ENCODE measurements at regions not wholly inside any gene's neighbourhood (a gene's known extent, or its start where the extent isn't known, plus 50 kb on each side); places are given as distances from the start of the nearest gene placed in this dataset.

DNA sequence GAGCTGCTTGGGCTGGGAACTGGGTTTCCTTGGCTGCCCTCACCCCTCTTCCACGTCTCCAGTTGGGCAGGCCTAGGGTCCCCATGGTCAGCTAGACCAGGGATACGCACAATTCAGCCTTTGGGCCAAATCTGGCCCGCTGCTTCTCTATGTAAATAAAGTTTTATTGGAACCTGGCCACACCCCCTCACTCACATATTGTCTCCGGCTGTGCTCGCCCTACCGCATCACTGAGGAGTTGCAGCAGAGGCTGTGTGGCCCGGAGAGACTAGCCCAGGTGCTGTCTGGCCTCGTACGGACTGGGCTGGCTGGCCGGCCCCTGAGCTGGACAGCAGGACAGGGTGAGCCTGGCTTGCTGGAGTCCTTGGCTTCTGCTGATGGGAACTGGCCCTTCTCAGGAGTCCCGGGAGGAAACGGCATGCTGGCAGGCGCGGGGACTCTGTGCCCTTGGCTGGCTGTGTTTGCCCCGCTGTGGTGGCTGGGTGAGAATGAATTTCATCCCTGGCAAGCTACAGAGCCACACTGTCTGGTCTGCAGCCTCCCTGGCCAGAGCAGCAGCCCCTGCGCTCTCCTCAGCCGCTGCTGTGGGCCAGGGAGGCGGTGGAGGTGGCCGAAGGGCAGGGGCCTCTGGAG is 82.0 kb downstream of the ENGASE start:
- TF ChIP-seq POLR2A (IDR thresholded peaks at IDR 0.05), result no peak
- no peak for TF ChIP-seq EP300 (IDR thresholded peaks at IDR 0.05)
- TF ChIP-seq CTCF (IDR thresholded peaks at IDR 0.05), result no peak
- WGBS, 2 donors, result 65 to 73% methylated on average over 16 of the region's 19 CpGs

GRCh38 chr17:79155701-79156100 is 81.1 kb downstream of the ENGASE start:
- H3K9me3 ChIP-seq, result peaks cover 0 to 4% (median 0%) of the 10 kb centered on the region in 4 donors
- DNase-seq (ENCODE audit: low spot score in 2 of 2), result no peak
- H3K4me3 ChIP-seq, result no peak overlapping the region
- peaks cover 0 to 56% of the 10 kb centered on the region in 2 donors for H3K27me3 ChIP-seq
- H3K4me1 ChIP-seq, result no peaks in the 10 kb centered on the region
- TF ChIP-seq EP300 (IDR thresholded peaks at IDR 0.05), result no peak
- no peak for TF ChIP-seq POLR2A (IDR thresholded peaks at IDR 0.05)
- H3K36me3 ChIP-seq, result no peaks in the 10 kb centered on the region
- no peak overlapping the region for H3K27ac ChIP-seq
- WGBS, 2 donors, result 72 to 84% methylated on average over 7 to 12 of the region's 12 CpGs

More for the DNA sequence above, 82.0 kb downstream of the ENGASE start:
- no peak overlapping the region for H3K4me3 ChIP-seq
- no peak overlapping the region for H3K27ac ChIP-seq
- no peak for DNase-seq (ENCODE audit: low spot score in 2 of 2)
- H3K9me3 ChIP-seq, result peaks cover 0 to 4% (median 0%) of the 10 kb centered on the region in 4 donors
- H3K4me1 ChIP-seq, result no peaks in the 10 kb centered on the region
- H3K27me3 ChIP-seq, result peaks cover 0 to 57% of the 10 kb centered on the region in 2 donors
- no peaks in the 10 kb centered on the region for H3K36me3 ChIP-seq

DNA sequence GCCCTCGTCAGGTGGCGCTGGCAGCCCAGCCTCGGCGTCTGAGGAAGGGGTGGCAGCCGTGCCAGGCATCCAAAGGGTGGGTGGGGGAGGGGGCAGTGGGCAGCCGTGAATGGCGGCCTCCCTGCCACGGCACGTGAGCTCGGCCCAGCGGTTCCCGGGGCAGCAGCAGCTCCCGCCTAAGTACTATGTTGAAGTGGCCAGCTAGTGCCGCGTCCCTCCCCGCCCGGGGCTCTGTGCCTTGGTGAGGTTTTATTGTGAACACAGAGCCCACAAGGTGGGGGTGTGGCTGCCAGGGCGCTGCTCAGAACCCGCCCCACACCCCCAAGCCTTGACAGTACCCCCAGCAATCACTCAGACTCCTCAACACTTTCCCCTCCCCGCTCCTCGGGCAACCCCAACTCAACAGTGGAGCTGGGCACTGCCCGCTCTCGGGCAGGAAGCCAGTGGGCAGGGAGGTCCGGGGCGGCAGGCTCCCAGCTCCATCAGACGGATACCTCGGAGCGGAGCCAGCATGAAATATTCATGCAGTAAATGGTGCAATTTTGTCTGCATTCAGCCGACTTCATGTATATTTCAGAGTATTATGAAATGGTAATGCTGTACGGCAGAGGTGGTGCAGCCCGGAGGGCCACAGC is 80.4 kb downstream of the ENGASE start:
- 68 to 72% methylated on average over 27 to 29 of the region's 31 CpGs for WGBS, 2 donors
- peaks cover 0 to 4% (median 0%) of the 10 kb centered on the region in 4 donors for H3K9me3 ChIP-seq
- peaks cover 0 to 61% of the 10 kb centered on the region in 2 donors for H3K27me3 ChIP-seq

GRCh38 chr17:79154446-79154845 is 79.8 kb downstream of the ENGASE start:
- peaks cover 0 to 58% of the 10 kb centered on the region in 2 donors for H3K27me3 ChIP-seq
- 54 to 59% methylated on average over 12 to 14 of the region's 14 CpGs for WGBS, 2 donors
- H3K36me3 ChIP-seq, result no peaks in the 10 kb centered on the region
- H3K4me1 ChIP-seq, result no peaks in the 10 kb centered on the region
- no peak overlapping the region for H3K27ac ChIP-seq
- H3K9me3 ChIP-seq, result peaks cover 0 to 4% (median 0%) of the 10 kb centered on the region in 4 donors
- H3K4me3 ChIP-seq, result no peak overlapping the region
- TF ChIP-seq CTCF (IDR thresholded peaks at IDR 0.05), result no peak
- no peak for TF ChIP-seq EP300 (IDR thresholded peaks at IDR 0.05)
- no peak for TF ChIP-seq POLR2A (IDR thresholded peaks at IDR 0.05)
- no peak for DNase-seq (ENCODE audit: low spot score in 2 of 2)

More for the DNA sequence above, 80.4 kb downstream of the ENGASE start:
- H3K27ac ChIP-seq, result no peak overlapping the region
- DNase-seq (ENCODE audit: low spot score in 2 of 2), result no peak
- no peaks in the 10 kb centered on the region for H3K36me3 ChIP-seq
- H3K4me3 ChIP-seq, result no peak overlapping the region
- no peak for TF ChIP-seq EP300 (IDR thresholded peaks at IDR 0.05)
- TF ChIP-seq CTCF (IDR thresholded peaks at IDR 0.05), result no peak
- H3K4me1 ChIP-seq, result no peaks in the 10 kb centered on the region

DNA sequence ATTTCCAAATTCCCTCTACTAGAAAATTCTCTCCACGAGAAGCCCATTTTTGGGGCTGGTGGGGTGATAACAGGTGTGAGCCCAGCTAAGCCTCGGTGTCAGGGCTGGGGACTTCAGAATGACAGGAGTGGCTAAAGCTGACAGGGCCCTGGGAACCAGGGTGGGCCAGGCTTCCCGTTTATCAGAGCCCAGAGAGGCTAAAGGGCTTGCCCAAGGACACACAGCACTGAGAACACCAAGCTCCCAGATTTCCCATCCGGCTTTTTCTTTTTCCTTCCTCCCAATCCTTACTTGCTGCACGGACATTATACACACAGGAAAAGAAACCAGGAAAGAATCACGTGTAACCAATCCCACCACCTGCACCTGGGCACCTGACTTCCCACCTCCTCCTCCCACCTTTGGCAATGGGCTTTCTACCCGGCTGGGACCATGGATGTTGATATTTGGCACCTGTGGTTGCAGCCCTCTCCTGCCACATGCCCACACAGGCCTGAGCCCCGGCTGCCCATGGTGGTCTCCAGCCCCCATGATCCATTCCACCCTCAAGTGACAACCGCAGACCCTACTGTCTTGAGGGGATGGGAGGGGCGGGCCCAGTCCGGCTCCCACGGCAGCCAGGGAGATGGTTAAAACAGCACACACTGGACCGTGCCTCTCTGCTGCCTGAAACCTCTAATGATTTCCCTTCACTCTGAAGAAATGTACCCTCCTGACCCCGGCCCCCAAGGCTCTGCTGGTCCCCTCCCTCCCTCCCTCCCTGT is 78.9 kb downstream of the ENGASE start:
- no peak overlapping the region for H3K27ac ChIP-seq
- H3K4me3 ChIP-seq, result no peak overlapping the region
- H3K9me3 ChIP-seq, result peaks cover 0 to 4% (median 0%) of the 10 kb centered on the region in 4 donors
- H3K36me3 ChIP-seq, result no peaks in the 10 kb centered on the region
- 53 to 56% methylated on average over 14 of the region's 14 CpGs for WGBS, 2 donors
- TF ChIP-seq CTCF (IDR thresholded peaks at IDR 0.05) (no peak), EP300 (IDR thresholded peaks at IDR 0.05) (no peak), POLR2A (IDR thresholded peaks at IDR 0.05) (no peak)
- no peaks in the 10 kb centered on the region for H3K4me1 ChIP-seq
- DNase-seq (ENCODE audit: low spot score in 2 of 2), result no peak
- peaks cover 0 to 59% of the 10 kb centered on the region in 2 donors for H3K27me3 ChIP-seq

All from tibial nerve (tissue), 4 donors.